Testis (tissue), 2 donors: ENCODE measurements at regions not wholly inside any gene's neighbourhood (a gene's known extent, or its start where the extent isn't known, plus 50 kb on each side); places are given as distances from the start of the nearest gene placed in this dataset.

Experiments used
- CTCF ChIP-seq, 3 experiments: fragments of 450-650 bp in 2 of 3; fragments of 200-600 bp in 1 of 3; sonication (generic) in 1 of 3; IDR thresholded peaks; one replicate each; pipeline ENCODE4 v1.5.1; 2016 to 2019; ENCODE audit warnings: antibody characterized with exemption in 3 of 3, mild to moderate bottlenecking in 2 of 3, moderate library complexity in 1 of 3
- POLR2A ChIP-seq: fragments of 450-650 bp; IDR thresholded peaks from one replicate; pipeline ENCODE4 v1.6.1; 2017; ENCODE audit warnings: antibody characterized with exemption, mild to moderate bottlenecking, moderate library complexity

DNA sequence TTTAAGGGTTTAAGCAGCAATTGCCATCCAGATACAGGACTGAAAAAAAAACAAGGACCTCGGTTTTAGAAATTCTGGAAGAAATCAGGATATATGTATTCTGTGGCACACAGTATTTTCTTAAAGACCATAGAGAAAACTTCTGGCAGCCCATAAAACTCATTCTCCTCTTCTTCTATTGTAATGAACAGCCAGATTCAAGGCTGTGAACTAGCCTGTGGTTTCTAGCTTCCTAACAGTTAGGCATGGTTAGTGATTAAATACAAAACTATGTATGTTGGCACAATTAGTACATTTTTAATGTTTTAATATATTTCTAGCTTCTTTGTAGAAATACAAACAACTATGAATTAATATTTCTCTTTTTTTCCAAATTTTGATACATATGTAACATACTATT is 555.7 kb downstream of the DSC3 start:
- no peak for TF ChIP-seq CTCF (IDR thresholded peaks at IDR 0.05)
- TF ChIP-seq POLR2A, result no peak
